ENCODE measurements at regions not wholly inside any gene's neighbourhood (a gene's known extent, or its start where the extent isn't known, plus 50 kb on each side); places are given as distances from the start of the nearest gene placed in this dataset.
"Not testable (repeated sequence)": the region's sequence is repeated elsewhere in the genome, so short reads cannot be mapped to it uniquely, and the experiment has no call there.

GRCh38 chr12:67555075-67555717 is 93.3 kb upstream of the DYRK2 start:
- not testable (repeated sequence) for DNase-seq; H3K9me3 Mint-ChIP-seq; H3K36me3 Mint-ChIP-seq; H3K4me3 Mint-ChIP-seq; H3K27me3 Mint-ChIP-seq; ATAC-seq (replicated peaks); H3K27ac Mint-ChIP-seq
- H3K4me1 Mint-ChIP-seq: peaks cover 8 to 12% of the 10 kb centered on the region in 2 donors

GRCh38 chr12:67558775-67559174 is 89.8 kb upstream of the DYRK2 start:
- Mint-ChIP-seq H3K9me3 (no peaks in the 10 kb centered on the region), H3K4me3 (no peak overlapping the region), H3K36me3 (peaks cover 0 to 1% of the 10 kb centered on the region in 2 donors), H3K27me3 (no peaks in the 10 kb centered on the region), H3K27ac (no peak overlapping the region), H3K4me1 (peaks cover 3 to 6% of the 10 kb centered on the region in 2 donors)
- ATAC-seq (replicated peaks): no peak
- no peak for DNase-seq

- H3K4me3 Mint-ChIP-seq: no peak overlapping the region
- H3K4me1 Mint-ChIP-seq: peaks cover 3 to 6% of the 10 kb centered on the region in 2 donors
- no peaks in the 10 kb centered on the region for H3K9me3 Mint-ChIP-seq
- DNase-seq (no peak), ATAC-seq (replicated peaks) (no peak)
- H3K36me3 Mint-ChIP-seq: peaks cover 0 to 1% of the 10 kb centered on the region in 2 donors
- H3K27me3 Mint-ChIP-seq: no peaks in the 10 kb centered on the region
- no peak overlapping the region for H3K27ac Mint-ChIP-seq
Observed at GRCh38 chr12:67559751-67560150, 88.8 kb upstream of the DYRK2 start.

GRCh38 chr12:67562513-67563287 is 85.8 kb upstream of the DYRK2 start:
- Mint-ChIP-seq H3K36me3 (peaks cover 0 to 1% of the 10 kb centered on the region in 2 donors), H3K4me1 (no peaks in the 10 kb centered on the region), H3K27ac (no peak overlapping the region), H3K9me3 (peaks cover 4 to 8% of the 10 kb centered on the region in 2 donors), H3K27me3 (peaks cover 0 to 5% of the 10 kb centered on the region in 2 donors), H3K4me3 (no peak overlapping the region)
- no peak for DNase-seq
- ATAC-seq (replicated peaks): no peak

GRCh38 chr12:67568055-67568454 is 80.5 kb upstream of the DYRK2 start:
- Mint-ChIP-seq H3K9me3 (peaks cover 4 to 8% of the 10 kb centered on the region in 2 donors), H3K4me1 (no peaks in the 10 kb centered on the region), H3K4me3 (no peak overlapping the region), H3K27ac (no peak overlapping the region), H3K36me3 (no peaks in the 10 kb centered on the region), H3K27me3 (peaks cover 0 to 5% of the 10 kb centered on the region in 2 donors)
- ATAC-seq (replicated peaks) (no peak), DNase-seq (no peak)

- DNase-seq (no peak), ATAC-seq (replicated peaks) (no peak)
- H3K36me3 Mint-ChIP-seq: no peaks in the 10 kb centered on the region
- H3K4me1 Mint-ChIP-seq: no peaks in the 10 kb centered on the region
- H3K9me3 Mint-ChIP-seq: peaks cover 0 to 4% of the 10 kb centered on the region in 2 donors
- no peaks in the 10 kb centered on the region for H3K27me3 Mint-ChIP-seq
- no peak overlapping the region for H3K27ac Mint-ChIP-seq
- no peak overlapping the region for H3K4me3 Mint-ChIP-seq
Observed at GRCh38 chr12:67572492-67572891, 76.1 kb upstream of the DYRK2 start.

GRCh38 chr12:67573566-67573965 is 75.0 kb upstream of the DYRK2 start:
- no peaks in the 10 kb centered on the region for H3K36me3 Mint-ChIP-seq
- H3K4me3 Mint-ChIP-seq: no peak overlapping the region
- H3K9me3 Mint-ChIP-seq: peaks cover 0 to 7% of the 10 kb centered on the region in 2 donors
- DNase-seq (no peak), ATAC-seq (replicated peaks) (no peak)
- no peaks in the 10 kb centered on the region for H3K4me1 Mint-ChIP-seq
- no peak overlapping the region for H3K27ac Mint-ChIP-seq
- H3K27me3 Mint-ChIP-seq: no peaks in the 10 kb centered on the region

GRCh38 chr12:67578976-67579661 is 69.4 kb upstream of the DYRK2 start:
- ATAC-seq (replicated peaks): no peak
- no peak overlapping the region for H3K4me3 Mint-ChIP-seq
- H3K9me3 Mint-ChIP-seq: peaks cover 0 to 7% of the 10 kb centered on the region in 2 donors
- no peak overlapping the region for H3K27ac Mint-ChIP-seq
- no peak for DNase-seq
- peaks cover 7 to 21% of the 10 kb centered on the region in 2 donors for H3K4me1 Mint-ChIP-seq
- no peaks in the 10 kb centered on the region for H3K27me3 Mint-ChIP-seq
- H3K36me3 Mint-ChIP-seq: no peaks in the 10 kb centered on the region

GRCh38 chr12:67579662-67580003 is 68.9 kb upstream of the DYRK2 start:
- Mint-ChIP-seq H3K4me3 (no peak overlapping the region), H3K27me3 (no peaks in the 10 kb centered on the region)
- ATAC-seq (replicated peaks): no peak

GRCh38 chr12:67582238-67582834 is 66.2 kb upstream of the DYRK2 start:
- H3K27ac Mint-ChIP-seq: no peak overlapping the region
- H3K4me1 Mint-ChIP-seq: peaks cover 7 to 21% of the 10 kb centered on the region in 2 donors
- no peak for ATAC-seq (replicated peaks)
- peaks cover 0 to 3% of the 10 kb centered on the region in 2 donors for H3K9me3 Mint-ChIP-seq
- H3K4me3 Mint-ChIP-seq: no peak overlapping the region
- no peaks in the 10 kb centered on the region for H3K36me3 Mint-ChIP-seq
- DNase-seq: no peak
- H3K27me3 Mint-ChIP-seq: peaks cover 0 to 5% of the 10 kb centered on the region in 2 donors

More at GRCh38 chr12:67579662-67580003, 68.9 kb upstream of the DYRK2 start:
- H3K4me1 Mint-ChIP-seq: peaks cover 7 to 21% of the 10 kb centered on the region in 2 donors
- DNase-seq: no peak
- no peak overlapping the region for H3K27ac Mint-ChIP-seq
- H3K9me3 Mint-ChIP-seq: peaks cover 0 to 7% of the 10 kb centered on the region in 2 donors
- H3K36me3 Mint-ChIP-seq: no peaks in the 10 kb centered on the region

GRCh38 chr12:67582844-67583243 is 65.7 kb upstream of the DYRK2 start:
- Mint-ChIP-seq H3K27me3 (peaks cover 0 to 5% of the 10 kb centered on the region in 2 donors), H3K36me3 (no peaks in the 10 kb centered on the region), H3K4me3 (no peak overlapping the region), H3K27ac (no peak overlapping the region), H3K4me1 (peaks cover 7 to 21% of the 10 kb centered on the region in 2 donors), H3K9me3 (no peaks in the 10 kb centered on the region)
- peak in 1 of 2 donors; percentile 34 for ATAC-seq (replicated peaks)
- DNase-seq: no peak

- peaks cover 0 to 5% of the 10 kb centered on the region in 2 donors for H3K27me3 Mint-ChIP-seq
- no peaks in the 10 kb centered on the region for H3K36me3 Mint-ChIP-seq
- no peak for DNase-seq
- peaks cover 6 to 13% of the 10 kb centered on the region in 2 donors for H3K4me1 Mint-ChIP-seq
- no peak for ATAC-seq (replicated peaks)
- peaks cover under 1 to 1% of the 10 kb centered on the region in 2 donors for H3K9me3 Mint-ChIP-seq
- no peak overlapping the region for H3K4me3 Mint-ChIP-seq
- no peak overlapping the region for H3K27ac Mint-ChIP-seq
Observed at GRCh38 chr12:67586951-67587350, 61.6 kb upstream of the DYRK2 start.

GRCh38 chr12:67589078-67589477 is 59.5 kb upstream of the DYRK2 start:
- Mint-ChIP-seq H3K9me3 (peaks cover 2 to 5% of the 10 kb centered on the region in 2 donors), H3K4me3 (no peak overlapping the region), H3K27ac (no peak overlapping the region), H3K4me1 (peaks cover 14 to 20% of the 10 kb centered on the region in 2 donors), H3K27me3 (peaks cover 0 to 5% of the 10 kb centered on the region in 2 donors), H3K36me3 (no peaks in the 10 kb centered on the region)
- ATAC-seq (replicated peaks): no peak
- no peak for DNase-seq

GRCh38 chr12:67590149-67590790 is 58.3 kb upstream of the DYRK2 start:
- no peak overlapping the region for H3K4me3 Mint-ChIP-seq
- no peak overlapping the region for H3K27ac Mint-ChIP-seq
- peaks cover 2 to 5% of the 10 kb centered on the region in 2 donors for H3K9me3 Mint-ChIP-seq
- peaks cover 17 to 25% of the 10 kb centered on the region in 2 donors for H3K4me1 Mint-ChIP-seq
- no peaks in the 10 kb centered on the region for H3K36me3 Mint-ChIP-seq
- peaks cover 0 to 5% of the 10 kb centered on the region in 2 donors for H3K27me3 Mint-ChIP-seq
- DNase-seq (no peak), ATAC-seq (replicated peaks) (no peak)
